CD1c-positive myeloid dendritic cell (primary cell): ENCODE measurements at regions not wholly inside any gene's neighbourhood (a gene's known extent, or its start where the extent isn't known, plus 50 kb on each side); places are given as distances from the start of the nearest gene placed in this dataset.
"Not testable (repeated sequence)": the region's sequence is repeated elsewhere in the genome, so short reads cannot be mapped to it uniquely, and the experiment has no call there.

Source experiments
- DNase-seq: peaks from one replicate; pipeline ENCODE4 v3.0.0-alpha.2; 2016; ENCODE audit errors: extremely low spot score

DNA sequence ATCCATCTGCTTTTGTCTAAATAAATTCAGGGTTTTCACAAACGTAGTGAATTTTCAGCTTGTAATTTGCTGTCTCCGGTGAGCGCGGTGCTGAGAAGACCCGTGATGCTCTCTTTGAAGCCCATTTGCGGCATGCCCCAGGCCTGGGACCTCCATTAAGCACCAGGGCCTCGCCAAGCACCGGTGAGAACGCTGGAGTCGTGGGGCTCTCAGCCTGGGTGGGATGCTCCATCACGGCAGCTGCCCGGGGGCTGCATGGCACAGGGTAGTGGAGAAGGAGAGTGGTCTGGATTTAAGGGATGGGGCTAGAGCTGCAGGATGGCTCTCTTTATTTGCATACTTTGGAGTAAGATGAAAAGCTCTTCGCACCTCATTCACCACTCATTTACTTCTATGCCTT lies 248.7 kb downstream of the ABCC12 start:
- DNase-seq, result no peak

- DNase-seq, result no peak
Measured at GRCh38 chr16:47905771-47906170, 250.0 kb downstream of the ABCC12 start.

DNA sequence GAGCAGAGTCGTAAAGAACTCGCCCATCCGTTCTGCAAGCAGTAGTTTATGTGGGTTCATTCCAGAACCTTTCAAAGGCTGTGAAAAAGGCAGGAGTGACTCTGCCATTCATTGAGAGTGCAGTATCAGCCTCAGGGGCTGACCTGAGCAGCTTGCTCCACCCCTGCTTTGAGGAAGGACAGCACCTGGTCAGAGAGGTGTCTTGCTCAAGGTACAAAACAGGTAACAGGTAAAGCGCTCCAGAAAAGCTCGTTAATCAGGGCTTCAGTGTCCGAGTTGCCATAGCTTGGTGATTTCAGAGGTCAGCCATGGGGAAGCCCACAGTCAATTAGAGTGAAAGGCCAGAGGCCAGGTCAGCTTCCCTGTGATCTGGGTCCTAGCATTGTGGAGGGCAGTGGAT lies 251.1 kb downstream of the ABCC12 start:
- no peak for DNase-seq

DNA sequence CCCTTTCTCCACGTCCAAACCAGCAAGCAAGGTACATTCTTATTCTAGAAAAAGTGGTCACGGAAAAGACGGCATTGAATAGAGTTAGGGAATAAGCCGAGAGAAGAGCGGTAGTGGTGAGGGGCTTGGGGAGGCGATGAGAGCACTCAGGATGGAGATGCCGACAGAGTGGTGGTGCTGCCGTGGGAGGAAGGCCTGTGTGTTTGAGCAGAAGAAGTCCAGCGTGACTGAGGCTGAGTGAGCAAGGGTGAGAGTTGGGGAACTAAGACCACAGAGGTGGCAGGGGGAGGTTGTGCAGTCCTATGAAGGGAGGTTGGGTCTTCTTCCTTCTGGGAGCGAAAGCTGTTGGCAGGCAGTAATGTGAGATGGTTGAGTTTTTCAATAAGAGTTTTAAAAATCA lies 252.3 kb downstream of the ABCC12 start:
- no peak for DNase-seq

DNA sequence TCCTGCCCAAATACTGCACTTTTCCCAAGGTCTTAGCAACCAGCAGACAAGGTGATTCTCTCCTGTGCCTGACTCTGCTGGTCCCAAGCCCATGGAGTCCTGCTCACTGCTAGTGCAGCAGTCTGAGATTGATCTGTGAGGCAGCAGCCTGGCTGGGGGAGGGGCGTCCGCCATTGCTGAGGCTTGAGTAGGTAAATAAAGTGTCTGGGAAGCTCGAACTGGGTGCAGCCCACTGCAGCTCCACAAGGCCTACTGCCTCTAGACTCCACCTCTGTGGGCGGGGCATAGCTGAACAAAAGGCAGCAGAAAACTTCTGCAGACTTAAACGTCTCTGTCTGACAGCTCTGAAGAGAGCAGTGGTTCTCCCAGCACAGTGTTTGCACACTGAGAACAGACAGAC lies 258.7 kb downstream of the ABCC12 start:
- DNase-seq, result not testable (repeated sequence)

DNA sequence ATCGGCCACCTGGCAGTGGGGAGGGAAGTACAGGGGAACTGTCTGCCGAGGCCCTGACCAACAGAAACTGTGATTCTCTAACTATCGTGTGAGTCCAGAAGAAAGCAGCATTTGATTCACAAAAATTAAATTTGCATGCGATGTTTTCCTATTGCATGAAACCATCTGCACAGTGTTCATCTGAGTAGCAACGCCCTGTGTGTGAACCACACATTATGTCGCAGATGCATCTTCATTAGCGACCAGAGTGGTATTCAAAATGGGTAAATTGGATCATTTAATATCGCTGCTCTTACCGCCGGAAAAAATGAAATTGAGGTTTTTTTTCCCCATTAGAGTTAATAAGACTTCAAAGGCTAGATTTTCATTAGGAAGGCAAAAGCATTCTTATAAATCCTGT lies 260.6 kb downstream of the ABCC12 start:
- DNase-seq, result no peak

DNA sequence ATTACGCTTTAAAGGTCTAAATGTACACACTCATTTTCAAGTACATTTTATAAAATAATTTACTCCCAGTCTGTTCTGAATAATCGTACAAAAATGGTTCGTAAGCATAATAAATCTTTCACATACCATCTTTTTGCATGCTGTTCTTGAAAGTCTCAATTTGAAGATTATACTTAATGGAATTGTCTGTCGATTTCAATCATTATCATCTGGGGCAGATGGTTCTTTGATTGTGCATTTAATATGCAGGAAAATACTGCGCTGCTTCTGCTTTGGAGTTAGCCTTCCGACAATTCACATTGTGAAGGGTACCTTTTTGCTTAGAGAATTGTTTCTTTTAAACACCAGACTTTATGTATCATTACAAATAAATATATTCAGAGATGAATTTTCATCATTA lies 262.8 kb downstream of the ABCC12 start:
- no peak for DNase-seq

DNA sequence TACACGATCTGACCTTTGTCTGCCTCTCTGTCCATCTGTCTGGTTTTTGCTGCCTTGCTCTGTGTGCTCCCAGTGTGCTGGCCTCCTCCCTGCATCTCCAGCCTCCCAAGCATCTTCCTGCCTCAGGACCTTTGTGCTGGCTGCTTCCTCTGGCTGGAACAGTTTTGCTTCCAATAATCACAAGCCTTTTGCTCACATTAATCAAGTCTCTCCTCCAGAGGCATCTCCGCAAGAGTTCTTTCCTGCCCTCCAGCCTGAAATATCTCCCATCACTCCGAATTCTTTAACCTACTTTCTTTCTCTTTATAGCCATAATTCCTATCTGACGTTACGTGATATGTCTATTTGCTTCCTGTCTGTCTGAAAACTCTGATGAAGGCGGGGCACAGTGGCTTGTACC lies 267.1 kb downstream of the ABCC12 start:
- no peak for DNase-seq

- DNase-seq, result no peak
Measured at GRCh38 chr16:47888142-47888541, 267.7 kb downstream of the ABCC12 start.

GRCh38 chr16:47887496-47887895 lies 268.3 kb downstream of the ABCC12 start:
- no peak for DNase-seq

DNA sequence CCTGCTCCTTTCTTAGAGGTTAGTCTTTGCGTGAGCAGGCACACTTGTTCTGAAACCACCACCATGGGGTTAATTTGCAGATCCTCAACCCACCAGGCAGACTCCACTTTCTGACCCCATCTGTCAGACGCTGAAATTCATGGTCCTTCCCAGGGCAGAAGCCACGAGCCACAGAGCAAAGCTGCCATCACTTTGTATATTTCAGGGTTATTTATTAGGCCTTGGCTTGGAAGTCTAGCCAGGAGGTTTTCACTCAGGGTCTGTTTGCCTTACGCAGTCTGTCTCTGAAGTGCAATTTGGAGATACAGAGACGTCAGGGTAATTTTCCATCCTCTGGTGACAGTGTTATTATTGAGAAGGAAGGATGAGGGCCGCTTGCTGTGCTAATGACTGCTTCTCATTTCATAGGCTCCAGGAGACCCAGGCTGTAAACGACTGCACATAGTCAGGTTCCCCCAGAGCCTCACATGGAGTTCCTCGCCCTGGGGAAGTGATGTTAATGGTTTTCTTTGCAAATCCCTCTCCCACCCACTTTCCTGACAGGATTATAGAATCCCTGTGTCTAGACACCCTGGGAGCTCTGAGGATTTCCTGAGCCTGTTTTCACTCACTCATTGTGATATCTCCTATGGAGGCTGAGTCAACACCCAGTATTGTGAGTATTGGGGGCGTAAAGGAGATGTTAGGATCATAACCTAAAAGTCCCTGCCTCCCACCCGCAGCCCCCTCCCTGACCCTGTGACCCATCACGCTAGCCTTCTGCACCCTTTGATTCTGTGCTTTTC lies 269.0 kb downstream of the ABCC12 start:
- no peak for DNase-seq

DNA sequence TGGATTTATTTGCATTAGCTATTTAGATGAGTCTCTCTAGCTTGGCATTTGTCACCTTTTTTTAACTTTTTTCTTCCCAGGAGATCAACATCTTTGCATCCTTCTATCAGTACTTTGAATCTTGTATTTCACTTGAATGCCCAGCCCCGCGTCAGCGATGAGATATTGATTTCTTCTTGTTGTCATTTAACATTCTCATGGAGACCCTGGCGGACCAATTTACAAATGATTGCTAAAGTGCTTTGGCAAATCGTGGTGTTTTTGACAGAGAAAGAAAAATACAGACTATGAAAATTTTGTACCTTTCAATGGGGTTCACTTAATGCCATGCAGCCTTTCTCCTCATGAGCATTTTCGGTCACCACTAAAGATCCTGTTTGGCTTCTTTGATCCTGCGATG lies 269.7 kb downstream of the ABCC12 start:
- no peak for DNase-seq

DNA sequence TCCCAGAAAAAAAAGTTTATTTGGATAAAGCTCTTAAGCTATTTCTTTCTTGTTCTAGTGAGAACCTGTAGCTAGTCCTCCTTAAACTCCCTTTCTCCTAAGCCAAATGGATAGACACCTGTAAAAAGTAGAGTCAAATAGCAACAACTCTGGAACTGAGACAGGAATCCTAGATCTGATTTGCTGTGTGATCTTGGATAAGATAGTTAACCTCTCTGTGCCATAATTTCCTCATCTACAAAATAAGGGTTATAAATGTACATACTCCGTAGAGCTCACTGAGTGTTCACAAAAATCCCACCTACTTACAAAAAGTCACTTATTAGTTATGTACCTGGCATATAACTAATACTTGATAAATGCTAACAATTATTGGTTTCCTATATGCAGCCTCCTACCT lies 270.3 kb downstream of the ABCC12 start:
- no peak for DNase-seq

DNA sequence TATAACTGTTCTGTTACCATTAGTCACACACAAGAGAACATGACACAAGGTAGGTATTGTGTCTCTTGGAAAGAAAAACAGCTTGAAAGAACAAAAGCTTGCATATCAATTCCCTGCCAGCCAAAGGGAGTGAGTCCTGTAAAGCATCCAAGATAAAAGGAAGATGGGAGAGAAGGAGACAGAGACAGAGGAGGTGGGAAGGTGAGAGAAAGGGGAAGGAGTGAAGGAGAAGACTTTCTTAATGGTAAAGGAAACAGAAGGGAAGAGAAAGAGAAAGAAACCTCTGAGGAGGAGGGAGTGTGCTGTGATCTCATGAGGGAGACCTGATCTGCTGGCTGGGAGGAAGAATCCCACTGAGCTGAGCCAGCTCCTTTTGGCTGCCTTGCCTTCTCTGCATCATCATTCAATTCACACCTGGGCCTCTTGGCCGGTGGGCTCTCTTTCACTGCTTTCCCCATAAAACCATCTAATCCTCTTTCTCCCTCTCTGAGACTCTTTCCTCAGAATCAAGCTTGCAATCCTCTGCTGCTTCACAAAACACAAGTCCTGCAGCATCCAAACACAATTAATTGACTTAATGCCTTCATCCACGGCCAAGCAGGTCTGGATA lies 271.6 kb downstream of the ABCC12 start:
- no peak for DNase-seq

- no peak for DNase-seq
Measured at GRCh38 chr16:47881574-47881973, 274.2 kb downstream of the ABCC12 start.

DNA sequence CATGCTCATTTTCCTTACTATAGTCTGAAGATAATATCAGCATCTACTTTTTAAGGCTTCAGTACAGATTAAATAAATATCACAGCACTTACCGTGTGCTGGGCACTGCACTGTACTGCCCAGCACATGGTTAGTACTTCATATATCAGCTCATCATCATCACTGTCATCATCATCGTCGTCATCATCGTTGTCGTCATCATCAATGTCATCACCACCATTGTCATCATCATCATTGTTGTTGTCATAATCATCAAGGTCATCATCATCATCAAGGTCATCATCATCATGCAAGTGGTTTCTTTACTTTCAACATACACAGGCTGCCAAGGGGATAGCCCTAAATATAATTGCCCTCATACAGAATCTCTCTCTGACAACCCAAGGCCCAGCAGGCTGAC lies 275.1 kb downstream of the ABCC12 start:
- no peak for DNase-seq

GRCh38 chr16:47877166-47877565 lies 278.6 kb downstream of the ABCC12 start:
- DNase-seq, result no peak

GRCh38 chr16:47876511-47876910 lies 279.3 kb downstream of the ABCC12 start:
- no peak for DNase-seq

GRCh38 chr16:47873434-47873833 lies 282.4 kb downstream of the ABCC12 start:
- DNase-seq, result no peak

GRCh38 chr16:47872225-47872624 lies 283.6 kb downstream of the ABCC12 start:
- no peak for DNase-seq

DNA sequence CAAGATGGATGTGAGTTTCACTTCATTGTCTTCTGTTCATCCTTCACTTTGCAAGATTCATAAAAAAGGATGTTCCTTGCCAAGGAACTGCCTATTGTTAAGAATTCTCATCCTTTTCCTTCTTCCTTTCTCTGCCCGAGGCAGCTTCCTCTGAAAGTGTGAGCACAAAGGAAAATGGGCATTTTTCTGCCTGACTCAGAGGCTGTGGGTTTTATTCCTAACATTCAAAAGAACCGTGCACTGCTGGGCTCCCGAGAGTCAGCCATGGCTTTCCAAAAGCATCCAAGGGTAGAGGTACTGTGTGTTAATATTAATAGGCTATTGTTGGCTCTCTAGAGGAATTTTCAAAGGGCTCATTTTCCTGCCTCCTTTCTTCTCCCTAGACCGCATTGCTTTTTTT lies 289.4 kb downstream of the ABCC12 start:
- no peak for DNase-seq

DNA sequence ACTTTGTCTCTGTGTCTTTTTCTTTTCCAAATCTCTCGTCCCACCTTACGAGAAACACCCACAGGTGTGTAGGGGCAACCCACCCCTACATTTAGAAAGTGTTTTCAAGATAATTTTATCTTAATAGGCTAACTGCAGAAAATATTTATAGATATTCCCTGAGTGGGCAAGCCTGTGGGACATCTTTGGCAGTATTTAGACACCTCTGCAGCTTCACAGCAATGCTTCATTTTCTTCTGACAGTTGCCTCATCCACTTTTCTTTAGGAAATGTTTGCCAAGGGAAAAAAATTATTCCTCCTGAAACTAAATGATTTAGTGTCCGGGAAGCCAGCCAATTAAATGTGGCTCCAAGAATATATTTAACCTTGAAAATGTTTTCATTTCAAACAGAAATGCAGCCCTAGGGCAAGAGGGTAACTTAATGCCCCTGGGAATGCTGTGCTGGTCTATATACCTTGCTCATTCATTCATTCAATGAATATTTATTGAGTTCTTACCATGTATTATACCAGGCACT lies 290.4 kb downstream of the ABCC12 start:
- no peak for DNase-seq

DNA sequence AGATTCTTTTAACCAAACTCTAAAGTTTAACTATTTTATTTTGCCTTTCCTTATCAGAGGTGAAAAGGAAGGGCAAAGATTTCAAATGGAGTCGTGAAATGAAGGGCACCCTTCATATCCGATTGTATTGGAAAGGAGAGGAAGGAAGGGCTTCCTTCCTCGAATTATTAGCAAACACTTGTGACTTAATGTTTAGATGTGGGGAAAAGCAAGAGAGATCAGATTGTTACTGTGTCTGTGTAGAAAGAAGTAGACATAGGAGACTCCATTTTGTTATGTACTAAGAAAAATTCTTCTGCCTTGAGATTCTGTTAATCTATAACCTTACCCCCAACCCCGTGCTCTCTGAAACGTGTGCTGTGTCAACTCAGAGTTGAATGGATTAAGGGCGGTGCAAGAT lies 291.5 kb downstream of the ABCC12 start:
- not testable (repeated sequence) for DNase-seq

DNA sequence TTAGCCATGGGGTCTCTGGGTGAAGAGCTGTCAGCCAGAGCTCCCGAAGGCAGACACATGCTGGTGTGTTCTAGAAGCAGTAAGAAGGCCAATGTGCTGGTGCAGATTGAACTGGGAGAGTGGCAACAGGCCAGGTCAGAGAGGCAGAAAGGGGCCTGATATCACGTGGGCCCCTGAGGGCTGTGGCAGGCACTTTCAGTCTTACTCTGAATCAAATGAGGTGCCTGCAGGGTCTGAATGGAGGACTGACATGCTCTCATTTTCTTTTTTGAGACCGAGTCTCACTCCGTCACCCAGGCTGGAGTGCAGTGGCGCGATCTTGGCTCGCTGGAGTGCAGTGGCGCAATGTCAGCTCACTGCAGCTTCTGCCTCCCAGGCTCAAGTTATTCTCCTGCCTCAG lies 293.8 kb downstream of the ABCC12 start:
- DNase-seq, result no peak
